ENCODE measurements at regions not wholly inside any gene's neighbourhood (a gene's known extent, or its start where the extent isn't known, plus 50 kb on each side); places are given as distances from the start of the nearest gene placed in this dataset.

DNA sequence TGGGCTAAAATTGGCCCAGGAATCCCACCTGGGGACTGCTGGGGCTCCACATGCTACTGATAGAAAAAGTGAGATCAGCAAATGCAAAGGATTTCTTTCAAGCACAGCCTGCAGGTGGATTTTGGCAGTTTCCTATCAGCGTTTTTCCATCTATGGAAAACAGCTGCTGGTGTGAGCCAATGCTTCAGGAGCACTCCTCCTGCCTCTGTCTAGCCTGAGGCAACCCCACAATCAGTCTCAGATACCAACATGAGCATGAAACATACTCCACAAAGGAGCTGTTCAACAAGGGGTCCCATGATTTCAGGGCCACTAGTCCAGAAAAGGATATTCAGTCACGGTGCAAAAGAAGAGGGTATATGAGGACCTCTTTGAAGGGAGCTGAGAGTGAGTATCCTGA lies 311.5 kb upstream of the THBS1 start:
- Histone ChIP-seq H3K27ac (ENCODE audit: low read depth, low read length) (no peak overlapping the region), H3K9me3 (ENCODE audit: insufficient read depth in 2 of 2, low read depth in 1 of 2, low read length in 1 of 2) (no peaks in the 10 kb centered on the region), H3K23me2 (ENCODE audit: low read depth, low read length) (no peaks in the 10 kb centered on the region), H2BK120ac (replicated peaks; ENCODE audit: low read depth, low read length) (no peak overlapping the region), H3K4me2 (ENCODE audit: insufficient read depth in 1 of 2, low read depth in 2 of 2, low read length in 2 of 2) (no peak overlapping the region), H3K56ac (replicated peaks; ENCODE audit: insufficient read length, low read depth, low read length) (no peak overlapping the region), H3K18ac (ENCODE audit: extremely low read depth, low read length) (no peak overlapping the region; the same call in 1 of the 2 replicates), H3K23ac (ENCODE audit: insufficient read length) (no peak overlapping the region), H3K4me3 (ENCODE audit: extremely low read depth in 1 of 4, insufficient read depth in 2 of 4, low read depth in 3 of 4, low read length in 4 of 4) (no peak overlapping the region), H3K27me3 (replicated peaks in 1 of 4; ENCODE audit: control insufficient read depth in 3 of 4, extremely low read depth in 1 of 4, insufficient read depth in 3 of 4, low read length in 3 of 4) (no peaks in the 10 kb centered on the region), H4K5ac (ENCODE audit: insufficient read length, low read depth, low read length) (no peak overlapping the region), H2BK15ac (ENCODE audit: low read length) (no peak overlapping the region), H4K8ac (ENCODE audit: extremely low read depth, insufficient read depth, low read length) (no peak overlapping the region), H2BK20ac (ENCODE audit: low read length) (no peak overlapping the region), H4K20me1 (replicated peaks in 1 of 2; ENCODE audit: control insufficient read depth in 1 of 2, insufficient read depth in 2 of 2, low read length in 2 of 2) (no peaks in the 10 kb centered on the region), H3K14ac (ENCODE audit: insufficient read length) (no peak overlapping the region), H2BK5ac (ENCODE audit: low read depth, low read length) (no peak overlapping the region), H2BK12ac (ENCODE audit: low read depth, low read length) (no peak overlapping the region), H3K4me1 (replicated peaks in 1 of 4; ENCODE audit: control insufficient read depth in 3 of 4, insufficient read depth in 4 of 4, low read length in 3 of 4) (no peaks in the 10 kb centered on the region), H3K9ac (replicated peaks in 1 of 4; ENCODE audit: extremely low read depth in 1 of 4, low read depth in 3 of 4, low read length in 3 of 4) (no peak overlapping the region), H4K91ac (replicated peaks; ENCODE audit: insufficient read length, low read length) (no peak overlapping the region), H3K79me1 (ENCODE audit: low read depth, low read length) (no peaks in the 10 kb centered on the region), H3K36me3 (ENCODE audit: control insufficient read depth in 2 of 4, insufficient read depth in 4 of 4, low read length in 3 of 4) (no peaks in the 10 kb centered on the region), H3K79me2 (ENCODE audit: control insufficient read depth in 1 of 2, insufficient read depth in 2 of 2, low read length in 2 of 2) (no peaks in the 10 kb centered on the region), H2AK5ac (ENCODE audit: low read depth, low read length) (no peak overlapping the region), H3K4ac (replicated peaks; ENCODE audit: insufficient read length, low read depth, low read length) (no peak overlapping the region), H2AFZ (ENCODE audit: low read length) (no peak overlapping the region)
- 74% methylated on average over 2 of the region's 2 CpGs; no CpG with 5 or more reads in 1 of the 2 experiments for whole genome bisulfite sequencing, 2 experiments (ENCODE audit: extremely low coverage in 1 of 2, insufficient coverage in 1 of 2, insufficient read length in 1 of 2, insufficient replicate concordance in 2 of 2, low coverage in 1 of 2, low lambda C conversion rate in 2 of 2, missing lambda C conversion rate in 1 of 2)
- DNase-seq (ENCODE audit: low read depth in 1 of 2, low spot score in 2 of 2) (no peak), FAIRE-seq (no peak)
- POLR2A ChIA-PET (ENCODE audit: partially characterized antibody), result no interaction called here
- CTCF ChIA-PET (ENCODE audit: partially characterized antibody), result interaction anchor here (1.6 kb wide), 1 partner anchor 45 kb away, joined by 4 read pairs; no protein-coding TSS in a partner anchor
- TF ChIP-seq NANOG (IDR thresholded peaks at IDR 0.05; ENCODE audit: insufficient read depth, low read depth, low read length, poor library complexity, severe bottlenecking), result no peak
- TF ChIP-seq GTF2F1 (IDR thresholded peaks at IDR 0.05; ENCODE audit: borderline replicate concordance, low read depth, low read length), result no peak
- TF ChIP-seq SIX5 (IDR thresholded peaks at IDR 0.05; ENCODE audit: low read depth, low read length), result no peak
- TF ChIP-seq USF2 (IDR thresholded peaks at IDR 0.05; ENCODE audit: low read length), result no peak
- TF ChIP-seq ASH2L (IDR thresholded peaks at IDR 0.05; ENCODE audit: low read length), result no peak
- no peak for TF ChIP-seq JUND (IDR thresholded peaks at IDR 0.05; ENCODE audit: low read length)
- TF ChIP-seq ZNF274 (IDR thresholded peaks at IDR 0.05; ENCODE audit: borderline replicate concordance, extremely low read depth, low read length), result no peak
- TF ChIP-seq KDM1A (IDR thresholded peaks at IDR 0.05; ENCODE audit: borderline replicate concordance, low read length), result no peak
- TF ChIP-seq CEBPB (IDR thresholded peaks at IDR 0.05; ENCODE audit: low read depth, low read length), result no peak
- no peak for TF ChIP-seq PHF8 (conservative IDR thresholded peaks at IDR 0.05; ENCODE audit: low read depth, low read length)
- TF ChIP-seq, protein P1, sequence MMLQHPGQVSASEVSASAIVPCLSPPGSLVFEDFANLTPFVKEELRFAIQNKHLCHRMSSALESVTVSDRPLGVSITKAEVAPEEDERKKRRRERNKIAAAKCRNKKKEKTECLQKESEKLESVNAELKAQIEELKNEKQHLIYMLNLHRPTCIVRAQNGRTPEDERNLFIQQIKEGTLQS (IDR thresholded peaks at IDR 0.05; ENCODE audit: insufficient read depth, low read depth, low read length), result no peak
- no peak for TF ChIP-seq EGR1 (IDR thresholded peaks at IDR 0.05; ENCODE audit: borderline replicate concordance, low read depth, low read length)
- TF ChIP-seq SUZ12 (IDR thresholded peaks at IDR 0.05; ENCODE audit: low read length), result no peak
- TF ChIP-seq SAP30 (IDR thresholded peaks at IDR 0.05; ENCODE audit: insufficient read depth, insufficient replicate concordance, low read length), result no peak
